ENCODE measurements at regions not wholly inside any gene's neighbourhood (a gene's known extent, or its start where the extent isn't known, plus 50 kb on each side); places are given as distances from the start of the nearest gene placed in this dataset.

- H3K9ac ChIP-seq (ENCODE audit: low read length) = no peak overlapping the region
- no peaks in the 10 kb centered on the region for H3K9me3 ChIP-seq (ENCODE audit: low read length)
- H3K4me2 ChIP-seq (ENCODE audit: low read length) = no peak overlapping the region
- no peak for TF ChIP-seq MXI1 (conservative IDR thresholded peaks at IDR 0.05; ENCODE audit: poor library complexity, severe bottlenecking)
- TF ChIP-seq TAF1 (IDR thresholded peaks at IDR 0.05; ENCODE audit: low read depth) = no peak
- TF ChIP-seq EZH2 (IDR thresholded peaks at IDR 0.05; ENCODE audit: borderline replicate concordance, insufficient read depth, low read length, poor library complexity, severe bottlenecking) = no peak
- TF ChIP-seq REST (IDR thresholded peaks at IDR 0.05; ENCODE audit: borderline replicate concordance) = no peak
- TF ChIP-seq EP300 (conservative IDR thresholded peaks at IDR 0.05; ENCODE audit: poor library complexity, severe bottlenecking) = no peak
- TF ChIP-seq POLR2AphosphoS5 (IDR thresholded peaks at IDR 0.05) = no peak
- no peak for TF ChIP-seq RAD21 (conservative IDR thresholded peaks at IDR 0.05)
- no peak for TF ChIP-seq CTCF (IDR thresholded peaks at IDR 0.05; ENCODE audit: poor library complexity, severe bottlenecking)
- no peak for TF ChIP-seq SMC3 (conservative IDR thresholded peaks at IDR 0.05; ENCODE audit: poor library complexity)
- H3K4me3 ChIP-seq (ENCODE audit: low read length) = no peak overlapping the region
- no peaks in the 10 kb centered on the region for H3K79me2 ChIP-seq (replicated peaks; ENCODE audit: insufficient read depth, low read length)
- no peak overlapping the region for H3K27ac ChIP-seq (ENCODE audit: low read length)
- no peaks in the 10 kb centered on the region for H3K9me2 ChIP-seq (ENCODE audit: insufficient read depth, low read length)
- no peaks in the 10 kb centered on the region for H3K27me3 ChIP-seq (ENCODE audit: insufficient read depth, low read depth, low read length)
- H3F3A ChIP-seq (ENCODE audit: insufficient read depth, low read length, poor library complexity, severe bottlenecking) = no peaks in the 10 kb centered on the region
- H4K20me1 ChIP-seq (ENCODE audit: insufficient read depth) = no peaks in the 10 kb centered on the region
- H2AFZ ChIP-seq (ENCODE audit: low read depth, low read length) = no peak overlapping the region
- no peaks in the 10 kb centered on the region for H3K36me3 ChIP-seq (ENCODE audit: insufficient read depth, low read length)
Measured at GRCh38 chr1:30656171-30656940, 67.0 kb downstream of the MATN1 start.

- Histone ChIP-seq H4K20me1 (ENCODE audit: insufficient read depth) (no peaks in the 10 kb centered on the region), H3K79me2 (replicated peaks; ENCODE audit: insufficient read depth, low read length) (no peaks in the 10 kb centered on the region), H3K27me3 (ENCODE audit: insufficient read depth, low read depth, low read length) (no peaks in the 10 kb centered on the region), H3F3A (ENCODE audit: insufficient read depth, low read length, poor library complexity, severe bottlenecking) (no peaks in the 10 kb centered on the region), H3K9me2 (ENCODE audit: insufficient read depth, low read length) (no peaks in the 10 kb centered on the region), H3K9ac (ENCODE audit: low read length) (no peak overlapping the region), H3K4me3 (ENCODE audit: low read length) (no peak overlapping the region), H2AFZ (ENCODE audit: low read depth, low read length) (no peak overlapping the region), H3K27ac (ENCODE audit: low read length) (no peak overlapping the region), H3K36me3 (ENCODE audit: insufficient read depth, low read length) (no peaks in the 10 kb centered on the region), H3K9me3 (ENCODE audit: low read length) (no peaks in the 10 kb centered on the region), H3K4me2 (ENCODE audit: low read length) (no peak overlapping the region)
- TF ChIP-seq EZH2 (IDR thresholded peaks at IDR 0.05; ENCODE audit: borderline replicate concordance, insufficient read depth, low read length, poor library complexity, severe bottlenecking) (no peak), TAF1 (IDR thresholded peaks at IDR 0.05; ENCODE audit: low read depth) (no peak), POLR2AphosphoS5 (IDR thresholded peaks at IDR 0.05) (no peak), EP300 (conservative IDR thresholded peaks at IDR 0.05; ENCODE audit: poor library complexity, severe bottlenecking) (no peak), CTCF (IDR thresholded peaks at IDR 0.05; ENCODE audit: poor library complexity, severe bottlenecking) (no peak), RAD21 (conservative IDR thresholded peaks at IDR 0.05) (no peak), MXI1 (conservative IDR thresholded peaks at IDR 0.05; ENCODE audit: poor library complexity, severe bottlenecking) (no peak), REST (IDR thresholded peaks at IDR 0.05; ENCODE audit: borderline replicate concordance) (no peak), SMC3 (conservative IDR thresholded peaks at IDR 0.05; ENCODE audit: poor library complexity) (no peak)
Measured at GRCh38 chr1:30655672-30656071, 67.7 kb downstream of the MATN1 start.

Measured in neural cell (in vitro differentiated cells).